Esophagus squamous epithelium (tissue), 5 donors: ENCODE measurements at regions not wholly inside any gene's neighbourhood (a gene's known extent, or its start where the extent isn't known, plus 50 kb on each side); places are given as distances from the start of the nearest gene placed in this dataset.

Source experiments
- DNase-seq: peaks from one replicate; lab custom pipeline; 2025; lab: John Stamatoyannopoulos, UW
- H3K27ac ChIP-seq, 4 donors: fragments of 200-600 bp; sonication (generic); one replicate each; pipeline ENCODE4 v1.5.1; 2016 to 2019; ENCODE audit warnings: mild to moderate bottlenecking in 1 of 4
- H3K27me3 ChIP-seq, 4 donors: fragments of 200-600 bp; sonication (generic); 1 replicate in 3 of 4; 2 replicates in 1 of 4; pipeline versions ENCODE4 v1.5.1 to v1.6.0; 2017 to 2021; ENCODE audit warnings: antibody characterized with exemption in 1 of 4
- H3K36me3 ChIP-seq, 3 donors: fragments of 200-600 bp; sonication (generic); one replicate each; pipeline ENCODE4 v1.5.1; 2016 to 2019
- H3K4me1 ChIP-seq, 3 donors: fragments of 200-600 bp; sonication (generic); one replicate each; pipeline ENCODE4 v1.5.1; 2017 to 2019
- H3K4me3 ChIP-seq, 4 donors: fragments of 200-600 bp; sonication (generic); 1 replicate in 3 of 4; 2 replicates in 1 of 4; pipeline ENCODE4 v1.5.1; 2016 to 2019; ENCODE audit warnings: mild to moderate bottlenecking in 2 of 4, moderate library complexity in 1 of 4
- H3K9me3 ChIP-seq, 3 donors: fragments of 200-600 bp; sonication (generic); one replicate each; pipeline ENCODE4 v1.5.1; 2016 to 2019
- CTCF ChIP-seq, 6 experiments: fragments of 450-650 bp in 4 of 6; fragments of 200-600 bp in 2 of 6; sonication (generic) in 2 of 6; IDR thresholded peaks; one replicate each; pipeline ENCODE4 v1.5.1; 2016 to 2019; ENCODE audit warnings: antibody characterized with exemption in 6 of 6, mild to moderate bottlenecking in 4 of 6, moderate library complexity in 4 of 6
- POLR2A ChIP-seq, 4 donors: fragments of 450-650 bp; IDR thresholded peaks; one replicate each; pipeline ENCODE4 v1.6.1; 2017; ENCODE audit warnings: antibody characterized with exemption in 4 of 4, mild to moderate bottlenecking in 4 of 4, moderate library complexity in 3 of 4
- WGBS, 2 donors: methylation state at CpG; one replicate each; pipeline ENCODE4 v1.1.5; 2018; 5-methylcytosine and 5-hydroxymethylcytosine counted together
- intact Hi-C: fragments of 100-400 bp; cut with DNase I; formaldehyde crosslinking; loops from one replicate; pipeline ENCODE4 v1.15.0; 2022
- donor health status: DM: yes; HTN: yes; CAD: no.

DNA sequence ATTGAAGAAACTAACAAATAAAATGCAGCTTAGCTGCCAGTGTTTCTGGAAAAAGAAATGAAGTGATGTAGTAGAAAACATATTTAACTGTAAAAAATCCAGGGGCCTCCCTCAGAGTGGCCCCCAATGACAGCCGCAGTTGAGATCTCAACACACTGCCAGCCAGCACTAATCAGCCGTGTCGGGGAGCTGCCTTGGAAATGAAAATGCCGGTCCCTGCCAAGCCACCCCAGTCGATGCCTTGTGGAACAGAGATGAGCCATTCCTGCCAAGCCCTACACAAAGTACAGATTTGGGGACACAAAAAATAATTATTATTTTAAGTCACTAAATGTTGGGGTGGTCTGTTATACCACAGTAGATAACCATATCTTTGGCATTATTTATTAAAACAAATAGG, 1342.4 kb downstream of the EFNB2 start:
- intact Hi-C loops: no loop called here
- 55 to 72% methylated on average over 5 of the region's 5 CpGs for WGBS, 2 donors
- H3K27ac ChIP-seq: no peak overlapping the region
- no peaks in the 10 kb centered on the region for H3K9me3 ChIP-seq
- H3K4me1 ChIP-seq: no peaks in the 10 kb centered on the region
- no peak overlapping the region for H3K4me3 ChIP-seq
- no peak for DNase-seq
- H3K36me3 ChIP-seq: no peaks in the 10 kb centered on the region
- H3K27me3 ChIP-seq: no peaks in the 10 kb centered on the region
- TF ChIP-seq CTCF (IDR thresholded peaks at IDR 0.05): no peak

GRCh38 chr13:105184201-105184600, 1351.3 kb downstream of the EFNB2 start:
- no peaks in the 10 kb centered on the region for H3K27me3 ChIP-seq
- TF ChIP-seq POLR2A (IDR thresholded peaks at IDR 0.05) (no peak), CTCF (IDR thresholded peaks at IDR 0.05) (no peak)
- 73 to 77% methylated on average over 3 of the region's 3 CpGs for WGBS, 2 donors
- intact Hi-C loops: no loop called here
- no peaks in the 10 kb centered on the region for H3K36me3 ChIP-seq
- DNase-seq: no peak
- no peak overlapping the region for H3K27ac ChIP-seq
- H3K4me1 ChIP-seq: no peaks in the 10 kb centered on the region
- no peak overlapping the region for H3K4me3 ChIP-seq
- no peaks in the 10 kb centered on the region for H3K9me3 ChIP-seq

GRCh38 chr13:105177265-105177900, 1358.1 kb downstream of the EFNB2 start:
- Histone ChIP-seq H3K4me3 (no peak overlapping the region), H3K27ac (no peak overlapping the region), H3K9me3 (no peaks in the 10 kb centered on the region), H3K36me3 (no peaks in the 10 kb centered on the region), H3K4me1 (no peaks in the 10 kb centered on the region), H3K27me3 (no peaks in the 10 kb centered on the region)
- intact Hi-C loops: no loop called here
- TF ChIP-seq CTCF (IDR thresholded peaks at IDR 0.05): no peak
- TF ChIP-seq POLR2A (IDR thresholded peaks at IDR 0.05): no peak
- 71 to 73% methylated on average over 3 of the region's 3 CpGs for WGBS, 2 donors
- no peak for DNase-seq

- TF ChIP-seq POLR2A (IDR thresholded peaks at IDR 0.05): no peak
- TF ChIP-seq CTCF (IDR thresholded peaks at IDR 0.05): no peak
Measured at GRCh38 chr13:105170438-105170837, 1365.0 kb downstream of the EFNB2 start.

GRCh38 chr13:105168295-105168694, 1367.2 kb downstream of the EFNB2 start:
- WGBS, 2 donors: 81 to 88% methylated on average over 1 of the region's 1 CpG
- TF ChIP-seq POLR2A (IDR thresholded peaks at IDR 0.05) (no peak), CTCF (IDR thresholded peaks at IDR 0.05) (no peak)
- no peaks in the 10 kb centered on the region for H3K4me1 ChIP-seq
- H3K27ac ChIP-seq: no peak overlapping the region
- DNase-seq: no peak
- no peaks in the 10 kb centered on the region for H3K27me3 ChIP-seq
- intact Hi-C loops: no loop called here
- H3K4me3 ChIP-seq: no peak overlapping the region
- no peaks in the 10 kb centered on the region for H3K36me3 ChIP-seq
- H3K9me3 ChIP-seq: peaks cover 0 to 4% (median 0%) of the 10 kb centered on the region in 3 donors

More at GRCh38 chr13:105170438-105170837, 1365.0 kb downstream of the EFNB2 start:
- H3K27ac ChIP-seq: no peak overlapping the region
- DNase-seq: no peak
- intact Hi-C loops: no loop called here
- no peaks in the 10 kb centered on the region for H3K27me3 ChIP-seq
- H3K4me1 ChIP-seq: no peaks in the 10 kb centered on the region
- no peaks in the 10 kb centered on the region for H3K36me3 ChIP-seq
- H3K9me3 ChIP-seq: peaks cover 0 to 4% (median 0%) of the 10 kb centered on the region in 3 donors
- no peak overlapping the region for H3K4me3 ChIP-seq
